ENCODE measurements at regions not wholly inside any gene's neighbourhood (a gene's known extent, or its start where the extent isn't known, plus 50 kb on each side); places are given as distances from the start of the nearest gene placed in this dataset.

DNA sequence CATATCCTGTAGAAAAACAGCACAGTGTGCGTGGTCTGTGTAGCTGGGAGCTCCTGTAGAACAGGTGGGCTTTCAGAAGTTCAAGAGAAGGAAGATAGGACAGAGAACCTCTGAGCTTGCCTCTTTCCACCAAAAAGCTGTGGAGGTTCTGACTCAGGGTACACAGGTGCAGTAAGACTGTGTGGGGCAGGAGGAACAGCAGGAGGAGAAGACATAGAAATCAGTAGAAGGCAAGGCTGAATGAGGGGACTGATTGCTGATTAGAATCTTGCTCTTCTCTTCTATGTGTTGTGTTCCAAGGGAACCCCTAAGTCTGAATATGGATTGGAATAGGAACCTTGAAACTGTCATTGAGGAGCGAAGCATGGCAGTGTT lies 122.7 kb downstream of the AKAP11 start:
- TF ChIP-seq ZNF121 (tag by site-specific recombination; IDR thresholded peaks at IDR 0.05) (no peak), BCL11A (tag by site-specific recombination; IDR thresholded peaks at IDR 0.05; ENCODE audit: low read depth) (no peak), ZNF2 (tag by site-specific recombination; IDR thresholded peaks at IDR 0.05) (no peak)
- TF ChIP-seq, protein P1, sequence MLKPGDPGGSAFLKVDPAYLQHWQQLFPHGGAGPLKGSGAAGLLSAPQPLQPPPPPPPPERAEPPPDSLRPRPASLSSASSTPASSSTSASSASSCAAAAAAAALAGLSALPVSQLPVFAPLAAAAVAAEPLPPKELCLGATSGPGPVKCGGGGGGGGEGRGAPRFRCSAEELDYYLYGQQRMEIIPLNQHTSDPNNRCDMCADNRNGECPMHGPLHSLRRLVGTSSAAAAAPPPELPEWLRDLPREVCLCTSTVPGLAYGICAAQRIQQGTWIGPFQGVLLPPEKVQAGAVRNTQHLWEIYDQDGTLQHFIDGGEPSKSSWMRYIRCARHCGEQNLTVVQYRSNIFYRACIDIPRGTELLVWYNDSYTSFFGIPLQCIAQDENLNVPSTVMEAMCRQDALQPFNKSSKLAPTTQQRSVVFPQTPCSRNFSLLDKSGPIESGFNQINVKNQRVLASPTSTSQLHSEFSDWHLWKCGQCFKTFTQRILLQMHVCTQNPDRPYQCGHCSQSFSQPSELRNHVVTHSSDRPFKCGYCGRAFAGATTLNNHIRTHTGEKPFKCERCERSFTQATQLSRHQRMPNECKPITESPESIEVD (tag by site-specific recombination; IDR thresholded peaks at IDR 0.05) = no peak
- TF ChIP-seq, protein P2, sequence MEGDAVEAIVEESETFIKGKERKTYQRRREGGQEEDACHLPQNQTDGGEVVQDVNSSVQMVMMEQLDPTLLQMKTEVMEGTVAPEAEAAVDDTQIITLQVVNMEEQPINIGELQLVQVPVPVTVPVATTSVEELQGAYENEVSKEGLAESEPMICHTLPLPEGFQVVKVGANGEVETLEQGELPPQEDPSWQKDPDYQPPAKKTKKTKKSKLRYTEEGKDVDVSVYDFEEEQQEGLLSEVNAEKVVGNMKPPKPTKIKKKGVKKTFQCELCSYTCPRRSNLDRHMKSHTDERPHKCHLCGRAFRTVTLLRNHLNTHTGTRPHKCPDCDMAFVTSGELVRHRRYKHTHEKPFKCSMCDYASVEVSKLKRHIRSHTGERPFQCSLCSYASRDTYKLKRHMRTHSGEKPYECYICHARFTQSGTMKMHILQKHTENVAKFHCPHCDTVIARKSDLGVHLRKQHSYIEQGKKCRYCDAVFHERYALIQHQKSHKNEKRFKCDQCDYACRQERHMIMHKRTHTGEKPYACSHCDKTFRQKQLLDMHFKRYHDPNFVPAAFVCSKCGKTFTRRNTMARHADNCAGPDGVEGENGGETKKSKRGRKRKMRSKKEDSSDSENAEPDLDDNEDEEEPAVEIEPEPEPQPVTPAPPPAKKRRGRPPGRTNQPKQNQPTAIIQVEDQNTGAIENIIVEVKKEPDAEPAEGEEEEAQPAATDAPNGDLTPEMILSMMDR (tag by site-specific recombination; IDR thresholded peaks at IDR 0.05) = no peak

Data from HEK293 (cell line).